Liver (tissue), 3 donors: ENCODE measurements at regions not wholly inside any gene's neighbourhood (a gene's known extent, or its start where the extent isn't known, plus 50 kb on each side); places are given as distances from the start of the nearest gene placed in this dataset.

Experiments used
- CTCF ChIP-seq: fragments of 150-350 bp; IDR thresholded peaks from 2 replicates; pipeline ENCODE4 v1.5.1; 2017; ENCODE audit warnings: improper control_type of control experiment, low read depth, low read length; ENCODE audit not compliant: missing input control
- MAX ChIP-seq: IDR thresholded peaks from 2 replicates; pipeline ENCODE4 v1.6.1; 2016; ENCODE audit warnings: antibody characterized with exemption
- RAD21 ChIP-seq, 2 donors: IDR thresholded peaks; 2 replicates each; pipeline ENCODE4 v1.6.1; 2016; ENCODE audit warnings: antibody characterized with exemption in 2 of 2, mild to moderate bottlenecking in 2 of 2
- REST ChIP-seq: IDR thresholded peaks from 2 replicates; pipeline ENCODE4 v1.6.1; 2016; ENCODE audit warnings: antibody characterized with exemption, mild to moderate bottlenecking
- RXRA ChIP-seq, 2 donors: IDR thresholded peaks; 2 replicates each; pipeline ENCODE4 v1.6.1; 2017 to 2018; ENCODE audit warnings: antibody characterized with exemption in 2 of 2, mild to moderate bottlenecking in 1 of 2
- YY1 ChIP-seq: IDR thresholded peaks from 2 replicates; pipeline ENCODE4 v1.6.1; 2016; ENCODE audit warnings: antibody characterized with exemption, mild to moderate bottlenecking
- donor health status: healthy.
- donor health status: healthy.

GRCh38 chr13:112209266-112209665 is 142.3 kb downstream of the SOX1 start:
- no peak for TF ChIP-seq RAD21 (IDR thresholded peaks at IDR 0.05)
- no peak for TF ChIP-seq CTCF
- TF ChIP-seq REST = no peak
- no peak for TF ChIP-seq YY1
- no peak for TF ChIP-seq MAX
- TF ChIP-seq RXRA (IDR thresholded peaks at IDR 0.05) = no peak
